Keratinocyte (primary cell): ENCODE measurements at regions not wholly inside any gene's neighbourhood (a gene's known extent, or its start where the extent isn't known, plus 50 kb on each side); places are given as distances from the start of the nearest gene placed in this dataset.

ENCODE experiments used
- DNase-seq: peaks from one replicate; pipeline ENCODE4 v3.0.0-alpha.2; 2011; ENCODE audit warnings: low read depth, missing footprints, low spot score
- FAIRE-seq: peaks from 2 replicates; lab custom pipeline; 2011; peaks lifted over from hg19 to GRCh38; lab: Jason Lieb, UNC
- H2AFZ ChIP-seq: 2 replicates; pipeline ENCODE4 v1.6.0; 2012; ENCODE audit warnings: low read length, control low read depth, inconsistent platforms; ENCODE audit not compliant: control insufficient read depth
- H3K27ac ChIP-seq: 2 replicates; pipeline ENCODE4 v1.5.1; 2011; ENCODE audit warnings: low read length; ENCODE audit not compliant: control insufficient read depth, insufficient read depth
- H3K27me3 ChIP-seq: 3 replicates; pipeline ENCODE4 v1.6.0; 2011; ENCODE audit warnings: low read length; ENCODE audit not compliant: control insufficient read depth, insufficient read depth; ENCODE audit errors: extremely low read depth
- H3K36me3 ChIP-seq, 2 experiments: 2 replicates in 1 of 2; 3 replicates in 1 of 2; pipeline ENCODE4 v1.5.1; 2011; ENCODE audit warnings: low read length in 2 of 2, mild to moderate bottlenecking in 1 of 2; ENCODE audit not compliant: control insufficient read depth in 2 of 2, insufficient read depth in 2 of 2; ENCODE audit errors: extremely low read depth in 1 of 2
- H3K4me1 ChIP-seq: 3 replicates; pipeline ENCODE4 v1.5.1; 2011; ENCODE audit warnings: low read length; ENCODE audit not compliant: control insufficient read depth, insufficient read depth; ENCODE audit errors: extremely low read depth
- H3K4me2 ChIP-seq: 3 replicates; pipeline ENCODE4 v1.6.0; 2011; ENCODE audit warnings: low read depth, low read length; ENCODE audit not compliant: control insufficient read depth, insufficient read depth; ENCODE audit errors: extremely low read depth
- H3K4me3 ChIP-seq, 3 experiments: fragments of 200-600 bp in 1 of 3; sonication (generic) in 1 of 3; 2 replicates in 2 of 3; 3 replicates in 1 of 3; pipeline ENCODE4 v1.5.1; 2011 to 2016; ENCODE audit warnings: low read length in 3 of 3, mild to moderate bottlenecking in 3 of 3, control low read depth in 2 of 3, inconsistent platforms in 1 of 3, low read depth in 1 of 3, mixed read lengths in 1 of 3, mixed run types in 1 of 3, moderate library complexity in 1 of 3; ENCODE audit not compliant: control insufficient read depth in 2 of 3, insufficient read depth in 2 of 3; ENCODE audit errors: extremely low read depth in 1 of 3
- H3K79me2 ChIP-seq: 2 replicates; pipeline ENCODE4 v1.6.0; 2012; ENCODE audit warnings: low read length; ENCODE audit not compliant: control insufficient read depth, insufficient read depth
- H3K9ac ChIP-seq: 3 replicates; pipeline ENCODE4 v1.6.0; 2011; ENCODE audit warnings: low read length; ENCODE audit not compliant: control insufficient read depth, insufficient read depth; ENCODE audit errors: extremely low read depth
- H3K9me1 ChIP-seq: 3 replicates; pipeline ENCODE4 v1.6.0; 2011; ENCODE audit warnings: low read length; ENCODE audit not compliant: control insufficient read depth, insufficient read depth; ENCODE audit errors: extremely low read depth
- H3K9me3 ChIP-seq: 2 replicates; pipeline ENCODE4 v1.5.1; 2012; ENCODE audit warnings: low read depth, low read length; ENCODE audit not compliant: control insufficient read depth
- H4K20me1 ChIP-seq: 3 replicates; pipeline ENCODE4 v1.6.0; 2011; ENCODE audit warnings: low read length; ENCODE audit not compliant: control insufficient read depth, insufficient read depth; ENCODE audit errors: extremely low read depth
- CTCF ChIP-seq, 3 experiments: IDR thresholded peaks in 1 of 3; conservative IDR thresholded peaks in 1 of 3; optimal IDR thresholded peaks in 1 of 3; 2 replicates in 2 of 3; 3 replicates in 1 of 3; pipeline versions ENCODE3 to v1.5.1; 2011; ENCODE audit warnings: low read length in 3 of 3, mild to moderate bottlenecking in 3 of 3, moderate library complexity in 2 of 3, control low read depth in 1 of 3, inconsistent platforms in 1 of 3; ENCODE audit not compliant: insufficient read depth in 2 of 3; ENCODE audit errors: extremely low read depth in 1 of 3
- EZH2 ChIP-seq: IDR thresholded peaks from one replicate; pipeline ENCODE4 v1.6.1; 2012; ENCODE audit warnings: inconsistent platforms, mild to moderate bottlenecking, low read length, moderate library complexity
- dilution Hi-C: fragments of 300-500 bp; cut with MboI; formaldehyde crosslinking; loops from one replicate; pipeline ENCODE4 v1.7.0; 2020; ENCODE audit warnings: low sequenced_read_pairs; ENCODE audit not compliant: extremely low pct_ligation_motif_present

GRCh38 chr5:36790847-36791246 lies 85.7 kb upstream of the NIPBL start:
- Histone ChIP-seq H2AFZ (no peak overlapping the region), H3K79me2 (no peaks in the 10 kb centered on the region), H3K4me3 (no peak overlapping the region), H3K27me3 (no peaks in the 10 kb centered on the region), H3K9me1 (no peaks in the 10 kb centered on the region), H3K27ac (no peak overlapping the region), H3K9me3 (no peaks in the 10 kb centered on the region), H3K4me2 (no peak overlapping the region), H4K20me1 (no peaks in the 10 kb centered on the region), H3K9ac (no peak overlapping the region), H3K4me1 (no peaks in the 10 kb centered on the region), H3K36me3 (no peaks in the 10 kb centered on the region)
- TF ChIP-seq EZH2, result no peak
- dilution Hi-C loops, result no loop called here
- DNase-seq (no peak), FAIRE-seq (no peak)

- Histone ChIP-seq H2AFZ (no peak overlapping the region), H3K9ac (no peak overlapping the region), H4K20me1 (no peaks in the 10 kb centered on the region), H3K4me2 (no peak overlapping the region), H3K79me2 (no peaks in the 10 kb centered on the region), H3K36me3 (no peaks in the 10 kb centered on the region), H3K27me3 (no peaks in the 10 kb centered on the region), H3K27ac (no peak overlapping the region), H3K9me3 (no peaks in the 10 kb centered on the region), H3K4me3 (no peak overlapping the region), H3K9me1 (no peaks in the 10 kb centered on the region), H3K4me1 (no peaks in the 10 kb centered on the region)
- DNase-seq (no peak), FAIRE-seq (no peak)
- TF ChIP-seq CTCF (optimal IDR thresholded peaks at IDR 0.05 in 1 of 3, IDR thresholded peaks at IDR 0.05 in 1 of 3, conservative IDR thresholded peaks at IDR 0.05 in 1 of 3; ENCODE audit: extremely low read depth in 1 of 3, insufficient read depth in 2 of 3, low read length in 3 of 3) (no peak), EZH2 (no peak)
- dilution Hi-C loops, result no loop called here
Observed at GRCh38 chr5:36792560-36793180, 83.9 kb upstream of the NIPBL start.

GRCh38 chr5:36795366-36795765 lies 81.2 kb upstream of the NIPBL start:
- Histone ChIP-seq H2AFZ (no peak overlapping the region), H3K27ac (no peak overlapping the region), H3K9me1 (no peaks in the 10 kb centered on the region), H3K9ac (no peak overlapping the region), H3K36me3 (no peaks in the 10 kb centered on the region), H4K20me1 (no peaks in the 10 kb centered on the region), H3K9me3 (no peaks in the 10 kb centered on the region), H3K27me3 (no peaks in the 10 kb centered on the region), H3K4me3 (no peak overlapping the region), H3K4me1 (no peaks in the 10 kb centered on the region), H3K79me2 (no peaks in the 10 kb centered on the region), H3K4me2 (no peak overlapping the region)
- TF ChIP-seq EZH2 (no peak), CTCF (optimal IDR thresholded peaks at IDR 0.05 in 1 of 3, IDR thresholded peaks at IDR 0.05 in 1 of 3, conservative IDR thresholded peaks at IDR 0.05 in 1 of 3; ENCODE audit: extremely low read depth in 1 of 3, insufficient read depth in 2 of 3, low read length in 3 of 3) (no peak)
- dilution Hi-C loops, result no loop called here
- FAIRE-seq, result no peak
- no peak for DNase-seq
